HG03442 (cell line): ENCODE measurements at regions not wholly inside any gene's neighbourhood (a gene's known extent, or its start where the extent isn't known, plus 50 kb on each side); places are given as distances from the start of the nearest gene placed in this dataset.

Experiments
- ATAC-seq: cut with Tn5 transposase; IDR thresholded peaks from one replicate; pipeline ENCODE4 v1.9.1; 2021; ENCODE audit warnings: mild to moderate bottlenecking, moderate library complexity; ENCODE audit not compliant: unreplicated experiment

- ATAC-seq = no peak
Measured at GRCh38 chr11:97972731-97973130, 1048.0 kb upstream of the CNTN5 start.

- ATAC-seq = no peak
Measured at GRCh38 chr11:97973352-97973857, 1047.3 kb upstream of the CNTN5 start.

- no peak for ATAC-seq
Measured at GRCh38 chr11:97974798-97975498, 1045.8 kb upstream of the CNTN5 start.

DNA sequence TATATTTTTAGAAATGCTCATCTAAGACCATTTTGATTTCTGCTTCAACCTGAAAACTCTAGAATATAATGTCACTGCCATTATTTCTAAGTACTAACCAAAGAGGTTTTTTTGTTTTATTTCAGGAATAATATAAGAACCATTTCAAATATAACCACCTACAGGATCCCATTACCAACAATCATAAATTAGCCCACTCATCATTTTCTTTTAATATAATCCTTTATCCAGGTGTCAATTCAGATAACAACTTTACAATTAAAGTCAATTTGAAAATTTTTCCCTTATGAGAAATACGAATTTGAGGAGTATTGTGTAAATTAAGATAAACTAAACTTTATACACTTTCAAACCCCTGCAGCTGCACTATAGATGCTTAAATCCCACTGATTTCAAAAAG lies 1043.0 kb upstream of the CNTN5 start:
- ATAC-seq = no peak

GRCh38 chr11:97979741-97980140 lies 1041.0 kb upstream of the CNTN5 start:
- no peak for ATAC-seq

DNA sequence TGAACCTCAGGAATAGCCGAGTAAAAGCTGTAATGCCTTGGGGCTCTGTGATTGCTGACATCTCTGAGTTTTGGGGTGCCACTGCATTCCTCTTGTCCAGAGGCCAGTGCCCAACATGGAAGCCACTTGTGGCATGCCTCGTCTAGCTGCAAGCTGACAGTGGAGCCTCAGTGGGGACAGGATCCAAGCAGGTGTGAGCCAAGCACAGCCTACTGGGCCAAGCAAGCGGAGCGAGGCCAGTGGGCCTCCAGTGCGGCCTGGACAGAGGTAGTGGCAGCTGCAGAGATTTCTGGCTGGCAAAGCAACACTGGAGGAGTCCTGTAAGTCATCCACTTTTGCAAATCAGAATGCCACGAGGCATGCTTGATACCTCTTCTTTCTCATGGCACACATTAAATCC lies 1038.2 kb upstream of the CNTN5 start:
- ATAC-seq = no peak

GRCh38 chr11:97989121-97989520 lies 1031.6 kb upstream of the CNTN5 start:
- ATAC-seq = no peak

- no peak for ATAC-seq
Measured at GRCh38 chr11:97990162-97990920, 1030.4 kb upstream of the CNTN5 start.

GRCh38 chr11:97993562-97993961 lies 1027.2 kb upstream of the CNTN5 start:
- no peak for ATAC-seq

- ATAC-seq = no peak
Measured at GRCh38 chr11:97995874-97996273, 1024.9 kb upstream of the CNTN5 start.

DNA sequence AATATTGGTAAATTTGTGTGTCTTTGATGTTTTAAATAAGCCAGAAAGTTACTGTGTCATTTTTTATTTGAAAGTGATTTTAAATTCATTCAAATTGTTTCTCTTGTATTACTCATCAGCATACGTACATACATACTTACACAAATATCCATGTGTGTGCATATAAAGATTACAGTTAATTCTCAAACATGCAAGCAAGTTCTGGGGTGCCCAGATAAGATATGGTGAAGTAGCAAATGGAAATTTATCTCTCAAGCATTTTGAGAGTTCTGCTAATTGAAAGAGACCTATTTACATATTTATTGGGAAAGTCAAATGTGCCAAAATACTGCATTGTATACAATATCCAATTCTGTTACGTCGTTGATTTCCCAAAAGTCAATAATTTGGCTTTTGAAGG lies 1024.0 kb upstream of the CNTN5 start:
- ATAC-seq = no peak

DNA sequence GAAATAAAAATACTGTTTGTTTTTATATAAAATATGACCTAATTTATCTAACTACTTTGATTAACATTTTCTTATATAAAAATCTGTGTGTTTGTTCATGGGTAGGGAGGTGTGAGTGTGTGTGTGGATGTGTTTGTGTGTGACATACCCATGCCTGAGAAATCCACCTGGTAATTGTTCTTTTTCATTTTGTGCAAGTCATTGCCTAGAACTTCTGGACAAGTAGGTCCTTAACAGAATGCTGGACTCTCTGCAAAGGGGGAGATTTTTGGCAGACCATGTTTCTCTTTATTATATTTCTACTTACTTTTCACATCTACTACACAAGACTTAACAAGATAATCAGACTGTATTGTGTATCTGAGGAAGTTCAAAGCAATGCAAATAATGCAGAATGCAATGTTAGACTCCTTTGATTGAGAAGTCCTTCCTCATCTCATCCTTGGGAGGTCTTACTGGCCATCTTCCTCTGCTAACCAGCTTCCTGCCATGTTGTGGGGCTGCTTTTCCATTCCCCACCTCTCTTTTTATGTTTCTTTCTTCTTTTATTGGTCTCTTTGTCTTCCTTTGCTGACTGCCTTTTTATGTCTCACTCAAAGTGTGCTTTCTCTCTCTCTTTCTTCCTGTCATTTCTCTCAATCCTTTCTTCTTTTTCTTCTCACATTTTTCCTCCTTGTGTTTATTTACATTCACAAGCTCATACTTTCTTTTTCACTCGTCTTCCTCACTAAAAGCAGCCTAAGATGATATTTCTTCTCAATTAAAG lies 1017.0 kb upstream of the CNTN5 start:
- ATAC-seq = no peak

- ATAC-seq = no peak
Measured at GRCh38 chr11:98007072-98007471, 1013.7 kb upstream of the CNTN5 start.

DNA sequence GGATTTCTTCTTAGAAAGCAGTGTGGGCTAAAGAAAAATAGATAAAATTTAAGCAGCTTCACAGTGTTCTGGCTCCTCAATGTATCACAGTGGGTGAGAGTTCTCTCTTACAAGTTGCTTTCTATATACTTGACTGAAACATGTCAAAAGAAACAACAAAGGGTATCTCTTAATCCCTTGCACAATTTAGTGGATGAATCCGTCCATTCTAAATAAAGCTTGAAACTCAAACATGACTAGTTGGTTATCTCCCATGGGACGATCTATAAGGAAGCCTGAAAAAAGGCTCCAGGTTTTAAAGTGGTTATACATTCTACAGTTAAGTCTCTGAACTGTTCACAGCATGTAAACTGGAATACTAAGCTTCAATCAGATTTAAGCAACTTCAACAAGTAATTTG lies 993.1 kb upstream of the CNTN5 start:
- ATAC-seq = no peak

GRCh38 chr11:98029832-98030231 lies 990.9 kb upstream of the CNTN5 start:
- ATAC-seq = no peak

DNA sequence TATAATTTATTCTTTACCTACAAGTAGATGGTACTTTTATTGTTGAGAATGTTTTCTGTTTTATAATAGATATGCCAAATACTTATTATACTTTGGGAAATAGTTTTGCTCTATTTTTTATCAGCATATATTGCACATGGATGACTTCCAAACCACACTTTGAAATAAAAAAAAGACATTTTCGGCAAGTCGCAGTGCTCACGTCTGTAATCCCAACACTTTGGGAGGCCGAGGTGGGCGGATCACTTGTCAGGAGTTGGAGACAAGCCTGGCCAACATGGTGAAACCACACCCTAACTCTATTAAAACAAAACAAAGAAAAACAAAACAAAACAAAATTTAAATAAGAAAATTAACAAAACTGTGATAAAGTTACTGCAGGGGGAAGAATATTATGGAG lies 983.9 kb upstream of the CNTN5 start:
- ATAC-seq = no peak

DNA sequence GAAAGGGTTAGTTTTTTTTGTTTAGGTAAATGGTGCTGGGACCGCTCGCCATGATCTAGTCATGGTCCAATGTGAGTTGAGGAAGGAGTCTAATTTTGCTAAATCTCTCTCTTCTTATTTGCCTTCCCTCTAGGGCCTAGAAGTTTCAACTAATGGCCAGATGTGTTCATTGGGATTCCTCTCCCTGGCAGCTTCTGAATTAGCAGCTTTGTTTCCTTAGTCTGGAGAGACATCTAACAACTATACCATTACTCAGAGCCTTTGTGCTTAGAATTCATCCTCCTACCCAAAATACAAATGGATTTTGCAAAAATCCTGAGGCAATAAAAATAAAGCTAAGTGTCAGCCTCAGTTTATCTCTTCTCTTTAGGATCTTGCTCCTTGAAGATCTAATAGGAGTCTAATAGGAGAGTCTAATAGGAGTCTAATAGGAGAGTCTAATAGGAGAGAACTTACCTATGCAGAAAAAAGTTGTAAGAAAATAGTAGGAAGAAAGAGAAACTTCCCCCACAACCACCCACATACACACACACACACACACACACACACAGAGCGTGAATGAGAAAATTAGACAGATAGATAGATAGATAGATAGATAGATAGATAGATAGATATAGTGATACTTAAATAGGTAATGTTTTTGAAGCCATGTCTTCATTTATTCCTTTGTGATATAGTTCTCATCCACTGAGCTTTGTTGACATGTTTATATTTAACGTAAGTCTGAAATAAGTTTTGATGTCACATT lies 980.5 kb upstream of the CNTN5 start:
- ATAC-seq = no peak

DNA sequence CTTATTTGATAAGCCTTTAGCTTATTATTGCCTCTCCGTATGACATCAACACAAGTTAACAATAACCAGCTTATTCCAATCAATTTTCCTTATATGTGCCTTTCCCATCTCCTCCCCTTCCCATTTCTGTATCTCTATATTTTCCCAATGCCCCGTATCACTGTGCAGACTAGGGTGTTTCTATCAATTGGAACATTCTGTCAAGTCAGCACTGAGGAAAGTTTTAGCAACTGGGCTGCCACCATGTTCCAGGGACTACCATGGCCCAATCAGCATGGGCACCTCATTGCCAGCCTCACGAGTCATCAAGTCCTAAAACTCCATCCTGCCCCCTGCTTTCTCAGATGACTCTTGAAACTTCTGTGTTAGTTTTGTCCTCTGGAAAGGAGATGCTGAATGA lies 973.1 kb upstream of the CNTN5 start:
- ATAC-seq = no peak

DNA sequence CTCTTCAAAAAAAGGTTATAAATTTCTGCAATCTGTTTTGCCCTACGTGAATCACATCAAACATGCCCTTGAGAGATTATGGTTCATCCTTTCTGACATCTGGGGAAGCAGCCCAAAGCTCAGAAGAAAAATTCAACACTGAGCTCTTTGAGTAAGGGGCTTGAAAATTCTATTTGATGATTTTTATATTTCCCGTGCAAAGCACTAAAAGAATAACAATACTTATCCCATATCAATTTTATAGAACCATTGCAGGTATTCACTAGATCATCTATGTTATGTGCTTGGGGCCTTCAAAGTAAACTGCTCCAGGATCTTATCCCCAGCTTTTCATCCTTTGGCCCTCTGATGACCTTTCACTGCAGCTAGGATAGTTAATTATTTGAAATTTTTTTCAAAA lies 966.9 kb upstream of the CNTN5 start:
- ATAC-seq = no peak

DNA sequence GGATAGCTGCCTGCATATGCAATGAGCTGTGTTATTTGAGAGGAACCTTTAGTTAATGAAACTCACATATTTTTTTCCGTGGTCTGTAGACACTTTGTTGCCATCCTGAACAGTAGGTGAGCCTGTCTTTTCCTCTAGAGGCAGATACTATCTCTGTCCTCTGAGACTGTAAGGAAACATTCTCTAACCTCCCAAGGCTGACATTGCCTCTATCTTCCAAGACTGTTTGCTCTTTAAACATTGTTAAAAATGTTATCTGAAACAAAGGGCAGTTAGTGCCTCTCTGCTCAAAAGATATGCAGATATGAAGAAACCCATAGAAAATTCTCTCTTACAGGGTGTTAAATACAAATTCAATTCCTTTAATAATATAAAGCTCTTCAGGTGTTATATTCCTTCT lies 963.8 kb upstream of the CNTN5 start:
- no peak for ATAC-seq

DNA sequence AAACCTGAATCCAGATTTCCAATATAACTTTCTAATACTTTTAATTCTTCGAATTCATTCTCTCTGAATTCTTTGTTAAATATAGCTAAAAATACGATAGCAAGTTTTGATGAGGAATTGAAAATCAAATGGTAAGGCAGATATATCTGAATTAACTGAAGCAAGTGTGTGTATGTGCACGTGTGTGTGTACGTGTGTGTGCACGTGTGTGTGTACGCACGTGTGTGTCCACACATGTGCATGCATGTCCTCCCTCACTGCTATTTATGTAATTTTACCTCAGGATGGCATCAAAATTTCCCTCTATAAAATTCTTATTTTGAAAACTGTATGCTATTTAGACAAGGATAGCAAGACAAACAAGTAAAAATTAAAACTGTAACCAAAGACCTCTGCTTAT lies 961.3 kb upstream of the CNTN5 start:
- ATAC-seq = no peak
